Stimulated activated CD8-positive, alpha-beta memory T cell treated with anti-CD3 and anti-CD28 coated beads, Interleukin-12 subunit alpha, Interleukin-12 subunit beta, amount 100 ng/mL, for 1 hour (primary cell): ENCODE measurements at regions not wholly inside any gene's neighbourhood (a gene's known extent, or its start where the extent isn't known, plus 50 kb on each side); places are given as distances from the start of the nearest gene placed in this dataset.
"Not testable (repeated sequence)": the region's sequence is repeated elsewhere in the genome, so short reads cannot be mapped to it uniquely, and the experiment has no call there.

ENCODE experiments used
- DNase-seq: peaks from one replicate; pipeline ENCODE4 v3.0.0-alpha.2; 2020; ENCODE audit warnings: low read depth

DNA sequence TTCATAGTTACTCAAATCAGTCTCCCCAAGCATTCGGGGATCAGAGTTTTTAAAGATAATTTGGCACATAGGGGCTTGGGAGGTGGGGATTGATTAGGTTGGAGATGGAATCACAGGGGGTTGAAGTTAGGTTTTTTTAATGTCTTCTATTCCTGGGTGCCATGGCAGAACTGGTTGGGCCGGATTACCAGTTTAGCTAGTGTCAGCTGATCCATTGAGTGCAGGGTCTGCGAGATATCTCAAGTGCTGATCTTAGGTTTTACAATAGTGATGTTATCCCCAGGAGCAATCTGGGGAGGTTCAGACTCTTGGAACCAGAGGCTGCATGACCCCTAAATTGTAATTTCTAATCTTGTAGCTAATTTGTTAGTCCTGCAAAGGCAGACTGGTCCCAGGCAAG lies 163.5 kb upstream of the ATP10A start:
- not testable (repeated sequence) for DNase-seq

DNA sequence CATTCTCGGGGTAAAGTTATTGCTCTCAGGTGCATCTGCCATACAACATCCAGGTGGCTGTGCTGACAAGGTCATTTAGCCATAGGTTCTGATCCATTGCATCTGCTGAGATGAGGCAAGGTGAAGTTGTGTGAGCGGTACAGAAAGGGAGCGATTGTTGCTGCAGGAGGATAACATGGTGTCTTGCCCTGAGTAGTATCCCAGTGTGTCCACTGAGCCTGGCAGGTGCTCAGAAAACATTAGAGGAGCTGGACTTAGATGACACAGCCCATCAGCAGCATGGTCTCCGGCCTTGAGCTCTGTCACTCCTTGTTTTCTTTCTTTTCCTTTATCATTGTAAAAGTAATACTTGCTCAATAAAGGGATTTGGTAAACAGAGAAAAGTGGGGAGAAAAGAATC lies 161.1 kb upstream of the ATP10A start:
- DNase-seq = no peak

DNA sequence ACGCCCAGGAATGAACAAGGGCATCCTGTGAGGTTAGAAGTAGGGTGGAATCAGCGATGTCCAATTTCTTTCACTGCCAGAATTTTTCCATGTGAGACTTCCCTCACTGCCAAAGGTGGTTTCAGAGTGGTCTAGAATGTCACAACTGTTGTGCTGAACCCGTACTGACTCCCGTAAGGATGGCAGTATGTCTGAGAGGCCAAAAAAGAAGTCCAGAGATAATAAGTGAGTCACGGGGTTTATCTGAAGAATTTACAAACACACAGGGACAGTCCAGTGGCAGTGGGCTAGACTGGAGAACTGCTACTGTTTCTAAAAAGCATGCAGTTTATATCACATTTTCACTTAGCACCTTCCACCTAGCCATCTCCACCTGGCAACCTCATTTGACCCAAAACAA lies 160.6 kb upstream of the ATP10A start:
- no peak for DNase-seq

DNA sequence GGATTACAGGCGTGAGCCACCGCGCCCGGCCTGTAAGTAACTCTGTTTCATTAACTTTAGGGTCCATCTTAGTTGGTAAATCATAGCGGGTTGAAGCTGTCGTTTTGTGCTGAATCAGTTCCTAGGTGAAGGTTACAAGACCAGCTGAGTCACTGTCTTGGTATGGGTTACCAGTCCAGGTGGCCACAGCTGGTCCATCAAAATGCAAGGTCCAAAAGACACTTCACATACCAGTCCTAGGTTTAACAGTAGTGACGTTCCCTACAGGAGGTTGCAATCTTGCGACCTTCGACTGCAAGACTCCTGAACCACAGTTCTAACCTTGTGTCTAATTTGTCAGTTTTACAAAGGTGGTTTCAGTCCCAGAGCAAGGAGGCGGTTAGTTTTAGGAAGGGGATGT lies 160.1 kb upstream of the ATP10A start:
- no peak for DNase-seq

DNA sequence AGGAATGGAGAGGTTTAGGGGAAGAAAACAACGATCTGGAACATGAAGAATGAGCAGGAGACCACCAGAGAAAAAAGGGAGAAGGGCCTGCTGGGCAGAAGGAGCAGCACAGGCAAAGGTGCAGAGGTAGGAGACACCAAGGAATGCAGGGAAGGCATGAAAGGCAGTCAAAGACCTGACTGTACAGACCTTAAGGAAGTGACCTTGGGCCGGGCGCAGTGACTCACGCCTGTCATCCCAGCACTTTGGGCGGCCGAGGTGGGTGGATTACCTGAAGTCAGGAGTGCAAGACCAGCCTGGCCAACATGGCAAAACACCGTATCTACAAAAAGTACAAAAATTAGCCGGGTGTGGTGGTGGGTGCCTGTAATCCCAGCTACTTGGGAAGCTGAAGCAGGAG lies 157.7 kb upstream of the ATP10A start:
- DNase-seq = no peak

DNA sequence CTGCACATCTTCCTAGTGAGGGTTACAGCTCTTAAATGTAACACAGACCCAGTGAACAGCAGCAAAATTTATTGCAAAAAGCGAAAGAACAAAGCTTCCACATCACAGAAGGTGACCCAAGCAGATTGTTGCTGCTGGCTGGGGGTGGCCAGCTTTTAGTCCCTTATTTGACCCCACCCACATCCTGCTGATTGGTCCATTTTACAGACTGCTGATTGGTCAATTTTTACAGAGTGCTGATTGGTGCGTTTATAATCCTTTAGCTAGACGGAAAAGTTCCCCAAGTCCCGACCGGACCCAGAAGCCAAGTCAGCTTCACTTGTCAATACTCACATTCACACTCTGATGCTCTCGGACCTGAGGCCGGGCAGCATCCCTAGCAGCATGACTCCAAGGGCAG lies 154.5 kb upstream of the ATP10A start:
- DNase-seq = no peak

DNA sequence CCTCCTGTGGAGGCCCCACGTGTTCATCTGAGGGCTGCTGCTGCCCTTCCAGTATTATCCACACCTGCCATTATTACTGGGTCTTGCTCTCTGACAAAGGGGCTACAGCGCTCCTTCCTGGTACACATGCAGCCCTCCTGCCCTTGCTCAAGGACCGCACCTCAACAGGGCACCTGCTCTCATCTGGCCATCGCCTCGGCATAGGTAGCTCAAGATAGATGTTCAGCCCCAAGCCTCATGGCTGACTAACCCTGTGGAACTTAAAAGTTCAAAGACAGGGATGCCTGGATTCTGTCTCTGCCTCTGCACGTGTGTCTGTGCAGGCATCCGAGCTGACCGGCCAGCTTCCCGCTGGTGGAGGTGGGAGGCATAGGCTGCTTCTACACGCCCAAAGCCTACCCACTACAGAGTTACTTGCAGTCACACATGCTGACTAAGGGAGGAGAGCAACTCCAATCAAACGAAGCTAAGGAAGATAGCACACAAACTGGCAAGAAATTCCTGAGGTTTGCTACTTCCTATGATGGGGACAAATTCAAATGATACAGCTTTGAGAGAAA lies 152.5 kb upstream of the ATP10A start:
- no peak for DNase-seq

DNA sequence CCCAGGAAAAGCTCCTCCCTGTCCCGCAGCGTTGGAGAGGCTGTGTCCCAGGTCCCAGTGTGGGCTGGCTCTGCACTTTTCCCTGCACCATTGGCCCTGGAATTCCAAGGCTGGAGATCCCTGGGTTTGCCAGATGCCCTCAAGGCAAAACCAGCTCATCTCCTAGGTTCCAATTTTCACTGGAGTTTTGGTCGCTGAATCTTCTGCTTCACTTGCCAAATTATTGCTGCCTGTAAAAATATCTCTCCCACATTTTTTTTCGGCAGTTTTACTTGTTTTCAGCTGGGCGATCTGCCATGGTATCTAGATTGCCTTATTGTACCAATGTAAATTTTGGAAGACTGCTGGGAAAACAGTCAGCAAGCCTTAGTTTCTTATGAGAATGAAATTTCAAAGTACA lies 150.9 kb upstream of the ATP10A start:
- no peak for DNase-seq

DNA sequence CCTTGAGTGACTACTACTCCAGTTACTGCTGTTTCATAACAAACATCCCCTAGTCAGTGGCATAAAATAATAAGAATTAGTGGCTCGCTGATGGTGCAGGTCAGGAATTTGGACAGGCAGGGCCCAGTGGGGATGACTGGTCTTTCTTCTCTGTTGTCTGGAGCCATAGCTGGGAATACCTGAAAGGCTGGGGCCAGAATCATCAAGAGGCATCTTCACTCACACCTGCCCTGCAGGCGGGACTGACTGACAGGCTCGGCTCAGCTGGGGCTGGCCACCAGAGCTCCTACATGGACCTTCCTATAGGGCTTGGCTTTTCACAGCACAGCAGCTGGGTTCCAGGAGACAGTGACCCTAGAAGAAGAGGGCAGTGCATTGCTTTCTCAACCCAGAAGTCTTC lies 148.8 kb upstream of the ATP10A start:
- DNase-seq = no peak

DNA sequence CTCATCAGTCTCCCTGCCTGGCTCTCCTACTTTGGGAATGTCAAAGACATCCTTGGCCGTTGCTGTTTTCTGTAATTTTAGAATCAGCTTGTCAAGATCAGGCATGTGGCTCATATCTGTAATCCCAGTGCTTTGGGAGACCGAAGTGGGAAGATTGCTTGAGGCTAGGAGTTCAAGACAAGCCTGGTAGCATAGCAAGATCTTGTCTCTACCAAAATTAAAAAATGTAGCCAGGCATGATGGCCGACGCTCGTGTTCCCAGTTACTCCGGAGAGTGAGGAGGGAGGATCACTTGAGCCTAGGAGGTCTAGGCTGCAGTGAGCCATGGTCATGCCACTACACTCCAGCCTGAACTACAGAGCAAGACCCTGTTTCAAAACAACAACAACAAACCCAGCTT lies 144.0 kb upstream of the ATP10A start:
- no peak for DNase-seq

DNA sequence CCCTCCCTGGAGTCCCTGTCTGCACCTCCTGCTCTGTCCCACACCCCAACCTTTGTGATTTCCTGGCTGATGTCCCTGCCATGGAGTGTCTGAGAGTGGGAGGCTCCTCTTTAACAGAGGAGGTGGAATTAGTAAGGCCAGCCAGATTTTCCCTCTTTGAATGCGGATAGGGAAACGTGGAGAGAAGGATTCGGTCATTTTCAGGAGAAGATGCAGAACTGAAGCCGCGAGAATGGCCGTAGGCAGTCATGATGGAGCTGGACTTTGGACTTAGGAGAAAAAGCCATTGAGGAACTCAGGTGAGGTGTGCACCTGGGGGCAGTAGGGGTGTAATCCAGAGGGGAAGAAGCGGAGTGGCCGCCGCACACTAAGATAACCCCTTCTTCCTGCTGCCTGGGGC lies 138.1 kb upstream of the ATP10A start:
- DNase-seq = no peak

DNA sequence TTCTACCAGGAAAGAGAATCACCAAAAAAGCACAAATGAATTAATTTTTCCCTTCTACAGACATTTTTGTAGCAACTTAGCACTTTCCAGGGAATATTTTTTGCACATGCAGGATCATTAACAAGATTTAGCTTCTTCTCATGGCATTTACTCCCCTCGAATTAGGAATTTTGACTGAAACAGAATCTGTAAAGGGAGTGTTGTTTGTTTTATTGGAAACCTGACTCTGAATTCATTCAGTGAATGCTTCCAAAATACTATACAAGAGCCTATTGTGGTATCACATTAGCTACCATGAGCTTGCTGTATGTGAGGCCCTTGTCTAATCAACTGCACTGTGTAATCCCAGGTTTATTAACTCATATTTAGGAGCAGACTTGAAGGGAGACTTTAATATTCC lies 130.4 kb upstream of the ATP10A start:
- DNase-seq = no peak

DNA sequence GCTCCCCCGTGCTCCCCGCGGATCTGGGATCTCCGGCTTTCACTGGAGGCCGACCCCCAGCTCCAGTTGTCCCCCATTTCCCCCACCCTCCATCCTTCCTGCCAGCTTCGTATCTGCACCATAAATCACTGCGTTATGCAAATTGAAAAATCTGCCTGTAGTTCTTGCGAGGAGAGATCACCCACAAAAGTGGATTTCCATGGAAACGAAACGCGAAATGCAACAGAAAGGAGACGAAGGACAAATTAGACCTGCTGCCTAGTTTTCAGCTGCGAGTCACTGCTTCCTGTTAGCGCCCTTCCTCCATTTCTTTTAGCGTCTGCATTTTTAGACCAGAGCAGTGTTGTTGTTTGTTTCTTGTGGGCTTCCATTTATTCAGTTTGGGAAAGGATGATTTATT lies 127.1 kb upstream of the ATP10A start:
- DNase-seq = no peak

DNA sequence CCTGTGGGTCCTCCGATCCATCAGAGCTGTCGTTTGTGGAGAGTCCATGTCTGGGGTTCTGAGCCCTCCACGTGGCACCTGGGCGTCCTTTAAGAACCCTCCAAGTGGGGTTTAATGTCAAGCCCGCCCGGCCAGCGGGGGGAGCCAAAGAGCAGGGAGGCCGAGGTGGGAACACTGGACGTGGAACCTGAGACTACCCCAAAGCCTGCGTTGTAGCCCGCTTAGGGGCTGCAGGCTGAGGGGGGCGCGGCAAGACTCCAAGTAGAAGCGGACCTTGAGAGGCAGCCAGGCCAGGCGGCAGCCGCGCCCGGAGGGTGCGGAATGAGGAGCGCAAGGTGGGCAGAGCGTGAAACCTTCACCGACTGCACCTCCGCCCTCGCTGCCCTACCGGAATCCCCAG lies 126.2 kb upstream of the ATP10A start:
- no peak for DNase-seq

DNA sequence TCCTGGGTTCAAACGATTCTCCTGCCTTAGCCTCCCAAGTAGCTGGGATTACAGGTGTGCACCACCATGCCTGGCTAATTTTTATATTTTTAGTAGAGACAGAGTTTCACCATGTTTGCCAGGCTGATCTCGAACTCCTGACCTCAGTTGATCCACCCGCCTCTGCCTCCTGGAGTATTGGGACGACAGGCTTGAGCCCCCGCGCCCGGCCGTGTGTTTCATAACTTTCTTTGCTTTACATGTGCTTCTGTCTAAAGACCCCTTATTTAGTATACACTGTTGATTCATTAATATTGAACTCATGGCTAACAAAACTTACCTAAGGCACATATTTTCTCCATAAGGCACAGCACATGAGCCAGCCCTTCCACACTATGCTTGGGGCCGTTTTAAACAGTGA lies 125.6 kb upstream of the ATP10A start:
- DNase-seq = not testable (repeated sequence)

DNA sequence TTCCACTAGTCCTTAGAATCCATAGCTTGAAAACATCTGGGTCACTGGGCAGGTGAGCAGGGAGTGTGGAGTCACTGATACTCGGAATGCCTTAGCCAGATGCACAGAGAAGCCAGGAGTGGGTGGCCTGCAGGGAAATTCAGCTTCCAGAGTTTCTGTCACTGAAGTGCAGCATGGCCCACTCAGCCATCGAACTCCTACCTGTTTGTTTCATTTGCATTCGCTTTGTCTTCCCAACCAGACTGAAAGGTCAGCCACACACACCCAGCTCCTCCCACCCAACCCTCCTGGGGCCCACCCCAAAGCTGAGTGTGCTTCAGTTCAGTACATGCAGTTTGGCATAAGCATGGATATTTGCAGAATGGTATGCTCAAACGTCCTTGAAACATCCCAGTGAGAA lies 124.5 kb upstream of the ATP10A start:
- DNase-seq = no peak

DNA sequence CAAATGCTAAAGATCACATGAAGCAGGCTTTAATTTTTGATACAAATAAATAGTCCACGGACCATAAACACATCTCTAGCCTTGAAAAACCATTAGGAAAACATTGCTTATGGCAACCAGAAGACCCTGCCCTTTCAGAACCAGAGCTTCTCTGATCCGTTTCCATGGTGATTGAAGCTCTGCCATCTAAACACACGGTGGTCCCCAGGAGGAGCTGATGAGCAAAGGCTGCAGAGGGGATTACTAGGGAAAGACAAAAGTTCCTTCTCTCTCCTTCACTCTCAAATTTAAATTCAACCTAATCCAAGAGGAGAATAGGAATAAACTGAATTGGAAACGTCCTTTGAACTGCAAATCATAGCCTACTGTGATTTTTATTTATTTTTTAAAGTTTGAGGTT lies 122.0 kb upstream of the ATP10A start:
- no peak for DNase-seq

DNA sequence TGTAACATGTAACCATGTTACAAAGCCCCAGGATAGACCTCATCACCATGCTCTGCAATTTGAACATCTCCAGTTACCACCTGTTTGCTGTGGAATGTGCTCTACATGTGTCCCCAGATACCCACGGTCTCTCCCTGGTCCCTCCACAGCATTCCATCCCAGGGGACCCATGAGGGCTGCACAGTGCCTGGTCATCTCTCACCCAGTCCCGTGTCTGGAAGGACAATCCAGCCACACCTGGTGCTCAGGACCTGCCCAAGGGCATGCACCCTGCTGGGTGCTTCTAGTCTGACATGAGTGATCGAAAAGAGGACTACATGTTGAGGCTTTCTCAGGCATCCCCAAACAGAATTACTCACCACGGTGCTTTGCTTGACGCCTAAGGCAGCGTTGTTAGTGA lies 119.6 kb upstream of the ATP10A start:
- no peak for DNase-seq

DNA sequence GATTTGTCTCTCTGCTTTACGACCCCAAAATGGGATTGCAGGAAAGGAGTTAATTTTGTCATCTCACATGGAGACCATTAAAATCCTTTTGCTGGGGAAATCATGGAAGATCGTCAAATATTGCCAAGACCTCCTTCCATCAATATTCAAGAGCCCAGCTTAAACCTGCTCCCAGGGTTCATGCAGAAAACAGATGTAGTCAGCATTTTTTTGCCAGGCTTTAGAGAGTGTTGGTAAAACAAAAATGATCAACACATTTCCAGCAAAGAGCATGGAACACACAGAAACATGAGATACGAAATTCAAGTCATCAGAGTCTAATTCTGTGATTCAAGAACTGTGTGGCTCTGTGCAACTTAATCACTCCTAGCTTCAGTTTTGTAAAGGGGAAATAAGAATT lies 118.0 kb upstream of the ATP10A start:
- DNase-seq = no peak

DNA sequence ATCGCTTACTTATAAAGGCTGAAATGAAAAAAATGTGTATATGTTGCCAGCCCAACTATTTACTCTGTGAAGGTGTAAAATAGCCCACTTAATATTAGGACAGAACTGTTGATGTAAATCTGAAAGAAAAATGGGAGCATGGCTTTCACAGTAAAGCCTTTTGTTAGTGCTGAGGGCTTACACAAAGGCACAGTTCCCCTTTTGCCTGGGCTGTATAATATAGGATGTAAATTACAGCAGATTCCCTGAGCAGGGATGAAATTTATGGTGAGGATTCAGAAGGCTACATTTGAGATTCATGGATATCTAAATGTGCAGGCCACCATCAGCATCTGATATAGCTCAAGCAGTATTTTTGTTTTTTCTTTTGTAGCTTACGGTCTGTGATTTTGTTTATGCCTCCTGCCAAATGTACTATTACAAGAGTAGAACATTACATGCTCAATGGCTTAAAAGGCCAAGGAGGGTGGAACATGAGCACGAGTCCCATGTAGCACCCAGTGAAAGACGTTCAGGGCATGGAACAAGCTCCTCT lies 109.1 kb upstream of the ATP10A start:
- no peak for DNase-seq

DNA sequence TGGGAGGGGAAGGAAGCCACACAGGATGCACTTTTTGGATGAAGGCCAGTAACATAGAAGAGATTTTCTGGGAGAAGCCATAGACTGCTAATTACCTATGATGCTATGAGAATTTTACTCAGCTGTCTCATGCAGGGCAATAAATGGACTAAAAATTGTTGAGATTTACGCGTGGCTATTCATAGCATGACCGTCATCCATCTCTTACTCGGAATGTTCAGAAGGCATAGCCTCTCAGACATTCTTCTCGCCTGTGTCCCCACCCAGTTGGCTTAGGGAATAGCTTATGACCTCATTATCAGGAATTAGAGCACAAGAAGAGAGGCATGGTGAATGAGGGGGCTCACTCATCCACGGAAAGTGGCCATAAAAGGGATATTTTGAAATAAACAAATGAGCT lies 107.9 kb upstream of the ATP10A start:
- no peak for DNase-seq

DNA sequence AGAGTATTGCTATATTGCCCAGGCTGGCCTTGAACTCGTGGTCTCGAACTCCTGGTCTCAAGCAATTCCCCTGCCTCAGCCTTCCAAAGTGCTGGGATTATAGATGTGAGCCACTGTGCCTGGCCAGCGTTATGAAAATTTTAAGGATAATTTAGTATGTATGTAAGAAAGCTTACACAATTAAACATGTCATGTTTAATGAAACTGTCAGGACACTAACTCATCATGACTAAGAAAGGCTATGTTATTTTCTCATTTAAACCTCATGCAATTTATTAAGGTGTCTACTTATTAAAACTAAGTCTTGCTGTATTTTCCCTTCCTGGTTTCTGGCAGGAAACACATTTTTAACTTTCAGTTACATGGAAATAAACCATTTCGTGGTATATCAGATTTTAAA lies 106.8 kb upstream of the ATP10A start:
- DNase-seq = no peak

DNA sequence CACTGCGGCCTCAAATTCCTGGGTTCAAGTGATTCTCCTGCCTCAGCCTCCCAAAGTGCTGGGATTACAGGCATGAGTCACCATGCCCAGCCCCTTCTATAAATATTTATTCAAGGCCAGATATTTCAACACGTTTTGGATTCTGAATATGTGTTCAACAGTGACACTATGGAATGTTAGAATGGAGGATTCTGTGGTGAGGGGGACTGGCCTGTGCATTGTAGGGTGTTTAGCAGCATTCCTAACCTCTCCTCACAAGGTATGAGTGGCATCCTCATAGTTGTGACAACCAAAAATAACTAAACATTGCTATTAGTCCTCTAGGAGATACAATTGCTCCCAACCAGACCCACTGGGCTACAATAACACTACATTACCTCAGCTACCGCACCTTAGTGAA lies 104.0 kb upstream of the ATP10A start:
- DNase-seq = no peak

DNA sequence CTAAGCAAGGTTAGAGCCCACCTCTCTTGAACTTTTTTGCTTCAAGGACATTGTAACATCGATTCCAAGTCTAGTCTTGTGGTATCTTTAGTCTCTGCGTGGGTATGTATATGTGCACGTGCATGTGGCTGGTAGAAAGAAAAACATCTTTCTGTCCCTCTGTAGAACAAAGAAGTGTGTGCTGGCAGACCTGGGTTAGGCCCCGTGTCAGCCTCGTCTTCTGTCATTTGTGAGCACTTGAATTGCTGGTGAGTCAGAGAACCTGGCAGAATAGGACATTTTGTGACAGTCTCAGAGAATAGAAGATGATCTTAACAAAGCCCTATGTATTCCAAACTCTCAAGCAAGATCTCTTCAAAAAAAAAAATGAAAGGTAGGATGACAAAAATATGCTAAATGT lies 102.2 kb upstream of the ATP10A start:
- no peak for DNase-seq

DNA sequence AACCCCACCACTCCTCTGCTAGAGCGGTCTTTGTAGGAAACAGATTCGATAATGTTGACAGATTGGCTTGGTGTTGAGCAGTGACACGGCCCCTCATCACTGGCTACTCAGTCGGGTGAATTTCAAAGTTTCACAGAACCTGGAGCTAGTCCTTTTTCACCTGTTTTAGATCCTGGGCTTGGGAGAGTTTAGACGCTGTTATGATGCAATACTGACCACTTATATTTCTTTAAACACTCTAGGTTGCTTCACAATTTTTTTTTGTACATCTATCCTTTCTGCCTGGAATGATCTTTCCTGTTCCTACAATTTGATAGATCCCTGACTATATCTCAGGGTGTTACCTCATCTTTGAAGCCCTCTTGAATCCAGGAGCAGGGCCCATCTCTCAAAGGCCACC lies 97.1 kb upstream of the ATP10A start:
- no peak for DNase-seq
